Chondrocyte (in vitro differentiated cells): ENCODE measurements at regions not wholly inside any gene's neighbourhood (a gene's known extent, or its start where the extent isn't known, plus 50 kb on each side); places are given as distances from the start of the nearest gene placed in this dataset.

Source experiments
- DNase-seq: peaks from one replicate; pipeline ENCODE4 v3.0.0; 2021; ENCODE audit warnings: mixed read lengths, low spot score
- H3K27ac Mint-ChIP-seq: one replicate; pipeline ENCODE4 v1.8.0; 2021; ENCODE audit warnings: mild to moderate bottlenecking, moderate library complexity, mixed read lengths; ENCODE audit not compliant: unreplicated experiment
- H3K27me3 Mint-ChIP-seq: 2 replicates; pipeline ENCODE4 v1.8.0; 2021; ENCODE audit warnings: low read depth, mixed read lengths
- H3K36me3 Mint-ChIP-seq: 2 replicates; pipeline ENCODE4 v1.8.0; 2021; ENCODE audit warnings: low read depth, mixed read lengths
- H3K4me1 Mint-ChIP-seq: 2 replicates; pipeline ENCODE4 v1.8.0; 2021; ENCODE audit warnings: low read depth, mild to moderate bottlenecking, mixed read lengths
- H3K4me3 Mint-ChIP-seq: one replicate; pipeline ENCODE4 v1.8.0; 2021; ENCODE audit warnings: mild to moderate bottlenecking, moderate library complexity, mixed read lengths; ENCODE audit not compliant: unreplicated experiment
- H3K9me3 Mint-ChIP-seq: 2 replicates; pipeline ENCODE4 v1.8.0; 2021; ENCODE audit warnings: low read depth, mixed read lengths
- CTCF ChIP-seq: fragments of 200-600 bp; sonication (generic); IDR thresholded peaks from 2 replicates; pipeline ENCODE4 v1.5.0; 2021; ENCODE audit warnings: antibody characterized with exemption, mild to moderate bottlenecking, moderate library complexity

GRCh38 chr14:98249057-98249456, 1022.9 kb downstream of the BCL11B start:
- H3K27me3 Mint-ChIP-seq = peaks cover 2% of the 10 kb centered on the region
- H3K9me3 Mint-ChIP-seq = peaks cover 6% of the 10 kb centered on the region
- no peaks in the 10 kb centered on the region for H3K36me3 Mint-ChIP-seq
- no peaks in the 10 kb centered on the region for H3K4me1 Mint-ChIP-seq
- H3K4me3 Mint-ChIP-seq = no peak overlapping the region
- DNase-seq = no peak
- no peak for TF ChIP-seq CTCF
- H3K27ac Mint-ChIP-seq = no peak overlapping the region

GRCh38 chr14:98249476-98249875, 1022.5 kb downstream of the BCL11B start:
- H3K4me3 Mint-ChIP-seq = no peak overlapping the region
- no peaks in the 10 kb centered on the region for H3K36me3 Mint-ChIP-seq

GRCh38 chr14:98252820-98253219, 1019.2 kb downstream of the BCL11B start:
- Mint-ChIP-seq H3K36me3 (no peaks in the 10 kb centered on the region), H3K27me3 (peaks cover 2% of the 10 kb centered on the region), H3K4me3 (no peak overlapping the region), H3K27ac (no peak overlapping the region), H3K9me3 (peaks cover 3% of the 10 kb centered on the region), H3K4me1 (no peaks in the 10 kb centered on the region)
- DNase-seq = no peak
- TF ChIP-seq CTCF = no peak

More at GRCh38 chr14:98249476-98249875, 1022.5 kb downstream of the BCL11B start:
- Mint-ChIP-seq H3K9me3 (peaks cover 6% of the 10 kb centered on the region), H3K27me3 (peaks cover 2% of the 10 kb centered on the region), H3K4me1 (no peaks in the 10 kb centered on the region), H3K27ac (no peak overlapping the region)
- no peak for DNase-seq
- no peak for TF ChIP-seq CTCF

GRCh38 chr14:98259881-98260280, 1012.1 kb downstream of the BCL11B start:
- TF ChIP-seq CTCF = no peak
- no peak overlapping the region for H3K4me3 Mint-ChIP-seq
- no peaks in the 10 kb centered on the region for H3K36me3 Mint-ChIP-seq
- H3K4me1 Mint-ChIP-seq = no peaks in the 10 kb centered on the region
- no peak overlapping the region for H3K27ac Mint-ChIP-seq
- DNase-seq = no peak
- H3K9me3 Mint-ChIP-seq = peaks cover 2% of the 10 kb centered on the region
- H3K27me3 Mint-ChIP-seq = peaks cover 4% of the 10 kb centered on the region

- peaks cover 4% of the 10 kb centered on the region for H3K27me3 Mint-ChIP-seq
- H3K4me1 Mint-ChIP-seq = no peaks in the 10 kb centered on the region
- peaks cover 12% of the 10 kb centered on the region for H3K9me3 Mint-ChIP-seq
- TF ChIP-seq CTCF = no peak
- H3K27ac Mint-ChIP-seq = no peak overlapping the region
- no peaks in the 10 kb centered on the region for H3K36me3 Mint-ChIP-seq
- DNase-seq = no peak
- no peak overlapping the region for H3K4me3 Mint-ChIP-seq
Observed at GRCh38 chr14:98262566-98262965, 1009.4 kb downstream of the BCL11B start.
